Nephron progenitor cell (in vitro differentiated cells): ENCODE measurements at regions not wholly inside any gene's neighbourhood (a gene's known extent, or its start where the extent isn't known, plus 50 kb on each side); places are given as distances from the start of the nearest gene placed in this dataset.

Source experiments
- DNase-seq: peaks from one replicate; pipeline ENCODE4 v3.0.0; 2021
- H3K27ac Mint-ChIP-seq: 2 replicates; pipeline ENCODE4 v1.8.0; 2021; ENCODE audit warnings: mild to moderate bottlenecking, moderate library complexity, mixed read lengths
- H3K27me3 Mint-ChIP-seq: 2 replicates; pipeline ENCODE4 v1.8.0; 2021; ENCODE audit warnings: mild to moderate bottlenecking, low read depth, mixed read lengths; ENCODE audit not compliant: poor library complexity
- H3K36me3 Mint-ChIP-seq: 2 replicates; pipeline ENCODE4 v1.8.0; 2021; ENCODE audit warnings: low read depth, mixed read lengths
- H3K4me1 Mint-ChIP-seq: 2 replicates; pipeline ENCODE4 v1.8.0; 2021; ENCODE audit warnings: mixed read lengths
- H3K4me3 Mint-ChIP-seq: 2 replicates; pipeline ENCODE4 v1.8.0; 2021; ENCODE audit warnings: mild to moderate bottlenecking, moderate library complexity, mixed read lengths
- H3K9me3 Mint-ChIP-seq: 2 replicates; pipeline ENCODE4 v1.8.0; 2021; ENCODE audit warnings: mild to moderate bottlenecking, moderate library complexity, mixed read lengths
- CTCF ChIP-seq: fragments of 200-600 bp; sonication (generic); IDR thresholded peaks from 2 replicates; pipeline ENCODE4 v1.5.0; 2021; ENCODE audit warnings: antibody characterized with exemption

- Mint-ChIP-seq H3K27ac (no peak overlapping the region), H3K36me3 (no peaks in the 10 kb centered on the region), H3K4me3 (no peak overlapping the region), H3K9me3 (peaks cover 4% of the 10 kb centered on the region), H3K27me3 (peaks cover 4% of the 10 kb centered on the region), H3K4me1 (peaks cover 26% of the 10 kb centered on the region)
- TF ChIP-seq CTCF, result no peak
- no peak for DNase-seq
Observed at GRCh38 chr10:4686644-4686996, 139.4 kb upstream of the AKR1E2 start.

- peaks cover 4% of the 10 kb centered on the region for H3K9me3 Mint-ChIP-seq
- peak overlapping the region; percentile 66 for H3K27ac Mint-ChIP-seq
- DNase-seq, result no peak
- H3K4me3 Mint-ChIP-seq, result no peak overlapping the region
- peaks cover 4% of the 10 kb centered on the region for H3K27me3 Mint-ChIP-seq
- H3K4me1 Mint-ChIP-seq, result peaks cover 24% of the 10 kb centered on the region
- no peak for TF ChIP-seq CTCF
- H3K36me3 Mint-ChIP-seq, result no peaks in the 10 kb centered on the region
Observed at GRCh38 chr10:4685904-4686643, 139.9 kb upstream of the AKR1E2 start.

- no peak for TF ChIP-seq CTCF
- H3K27ac Mint-ChIP-seq, result no peak overlapping the region
- peaks cover 4% of the 10 kb centered on the region for H3K9me3 Mint-ChIP-seq
- H3K4me3 Mint-ChIP-seq, result no peak overlapping the region
- DNase-seq, result no peak
- peaks cover 24% of the 10 kb centered on the region for H3K4me1 Mint-ChIP-seq
- H3K27me3 Mint-ChIP-seq, result peaks cover 7% of the 10 kb centered on the region
- no peaks in the 10 kb centered on the region for H3K36me3 Mint-ChIP-seq
Observed at GRCh38 chr10:4685491-4685890, 140.5 kb upstream of the AKR1E2 start.

GRCh38 chr10:4684434-4684833 lies 141.6 kb upstream of the AKR1E2 start:
- Mint-ChIP-seq H3K4me3 (no peak overlapping the region), H3K36me3 (no peaks in the 10 kb centered on the region), H3K9me3 (peaks cover 2% of the 10 kb centered on the region), H3K27me3 (peaks cover 7% of the 10 kb centered on the region), H3K4me1 (peaks cover 24% of the 10 kb centered on the region), H3K27ac (no peak overlapping the region)
- no peak for DNase-seq
- TF ChIP-seq CTCF, result no peak

- H3K9me3 Mint-ChIP-seq, result no peaks in the 10 kb centered on the region
- peaks cover 7% of the 10 kb centered on the region for H3K27me3 Mint-ChIP-seq
- H3K36me3 Mint-ChIP-seq, result no peaks in the 10 kb centered on the region
- no peak for DNase-seq
- TF ChIP-seq CTCF, result no peak
- peaks cover 30% of the 10 kb centered on the region for H3K4me1 Mint-ChIP-seq
- H3K4me3 Mint-ChIP-seq, result no peak overlapping the region
- H3K27ac Mint-ChIP-seq, result no peak overlapping the region
Observed at GRCh38 chr10:4683838-4684237, 142.2 kb upstream of the AKR1E2 start.

- Mint-ChIP-seq H3K27ac (no peak overlapping the region), H3K36me3 (no peaks in the 10 kb centered on the region), H3K27me3 (peaks cover 7% of the 10 kb centered on the region), H3K4me1 (peaks cover 37% of the 10 kb centered on the region), H3K4me3 (no peak overlapping the region), H3K9me3 (no peaks in the 10 kb centered on the region)
- DNase-seq, result no peak
- TF ChIP-seq CTCF, result no peak
Observed at GRCh38 chr10:4683137-4683536, 142.9 kb upstream of the AKR1E2 start.
